Eye (tissue), 1 donor: ENCODE measurements at regions not wholly inside any gene's neighbourhood (a gene's known extent, or its start where the extent isn't known, plus 50 kb on each side); places are given as distances from the start of the nearest gene placed in this dataset.
"Not testable (repeated sequence)": the region's sequence is repeated elsewhere in the genome, so short reads cannot be mapped to it uniquely, and the experiment has no call there.

Experiments
- DNase-seq: peaks from one replicate; pipeline ENCODE4 v3.0.0-alpha.2; 2015

DNA sequence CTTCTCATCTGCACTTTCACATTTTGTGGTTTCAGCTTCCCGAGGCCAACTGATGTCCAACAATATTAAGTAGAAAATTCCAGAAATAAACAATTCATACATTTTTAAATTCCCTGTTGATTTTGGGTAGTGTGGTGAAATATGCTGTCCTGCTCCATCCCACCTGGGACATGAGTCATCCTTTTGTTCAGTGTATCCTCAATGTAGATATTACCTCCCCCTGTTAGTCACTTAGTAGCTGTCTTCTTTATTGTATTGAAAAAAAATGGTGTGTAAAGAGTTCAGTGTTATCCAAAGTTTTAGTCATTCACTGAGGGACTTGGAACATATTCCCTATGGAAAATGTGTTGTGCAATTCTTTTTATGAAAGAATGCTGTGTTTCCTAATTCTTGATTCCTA, 348.1 kb downstream of the SOCS6 start:
- no peak for DNase-seq

- no peak for DNase-seq
Observed at GRCh38 chr18:70634576-70635147, 345.8 kb downstream of the SOCS6 start.

GRCh38 chr18:70627182-70627802, 338.4 kb downstream of the SOCS6 start:
- DNase-seq, result no peak

GRCh38 chr18:70622622-70623419, 334.0 kb downstream of the SOCS6 start:
- peak; percentile 44 for DNase-seq

DNA sequence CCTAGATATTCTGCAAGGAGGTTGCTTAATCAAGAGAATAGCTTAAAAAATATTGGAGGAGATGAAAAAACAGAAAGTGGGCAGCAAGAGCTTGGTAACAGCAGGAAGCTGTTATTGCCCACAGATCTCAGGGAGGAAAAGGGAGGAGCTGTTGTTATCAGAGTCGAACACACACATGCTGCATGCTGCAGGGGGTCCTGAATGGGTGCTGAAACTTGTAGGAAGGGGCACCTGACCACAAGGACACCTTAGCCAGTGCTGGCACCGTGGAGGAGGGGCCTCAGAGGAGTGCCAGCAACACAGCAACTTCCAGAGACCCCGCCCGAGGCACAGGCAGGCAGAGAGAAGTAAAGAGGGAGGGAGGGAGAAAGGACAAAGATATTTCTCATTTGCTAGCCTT, 332.9 kb downstream of the SOCS6 start:
- DNase-seq, result no peak

DNA sequence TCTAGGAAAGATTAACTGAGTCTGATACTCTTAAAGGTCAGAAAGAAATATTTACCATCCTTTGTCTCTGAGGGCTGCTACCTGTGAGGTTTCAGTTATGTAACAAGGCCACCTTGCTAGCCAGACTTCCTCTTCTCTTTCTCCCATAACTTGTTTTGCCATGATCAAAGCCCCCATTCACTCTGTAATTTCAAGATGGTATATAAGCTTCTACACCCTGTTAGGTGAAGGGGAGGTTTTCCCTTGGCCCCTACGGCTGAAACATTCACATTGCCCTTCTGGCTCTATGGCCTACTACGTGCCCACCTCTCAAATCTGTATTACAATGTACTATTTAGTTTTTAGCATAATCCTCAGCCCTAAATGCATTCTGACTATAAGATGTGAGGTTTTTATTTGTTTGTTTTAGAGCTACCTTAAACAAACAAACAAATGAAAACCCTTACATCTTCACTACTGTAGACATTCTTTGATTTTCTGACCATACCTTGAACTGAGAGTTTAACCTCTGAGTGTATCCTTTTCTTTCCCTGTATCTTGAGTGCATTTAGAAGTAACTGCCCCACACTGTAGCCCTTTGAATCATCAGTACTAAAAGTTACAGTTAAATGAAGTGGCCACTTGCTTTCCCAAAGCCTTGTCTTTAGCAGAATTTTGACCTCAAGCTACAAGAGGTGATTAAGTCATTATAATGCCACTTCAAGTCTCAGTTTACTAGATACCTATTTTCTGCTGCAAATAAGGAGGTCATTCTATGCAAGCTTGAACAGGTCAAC, 332.2 kb downstream of the SOCS6 start:
- no peak for DNase-seq

- DNase-seq, result no peak
Observed at GRCh38 chr18:70617020-70617763, 328.3 kb downstream of the SOCS6 start.

GRCh38 chr18:70600225-70600925, 311.5 kb downstream of the SOCS6 start:
- no peak for DNase-seq

GRCh38 chr18:70598406-70598805, 309.6 kb downstream of the SOCS6 start:
- no peak for DNase-seq

GRCh38 chr18:70582981-70583380, 294.1 kb downstream of the SOCS6 start:
- no peak for DNase-seq

- no peak for DNase-seq
Observed at GRCh38 chr18:70578480-70578879, 289.6 kb downstream of the SOCS6 start.

DNA sequence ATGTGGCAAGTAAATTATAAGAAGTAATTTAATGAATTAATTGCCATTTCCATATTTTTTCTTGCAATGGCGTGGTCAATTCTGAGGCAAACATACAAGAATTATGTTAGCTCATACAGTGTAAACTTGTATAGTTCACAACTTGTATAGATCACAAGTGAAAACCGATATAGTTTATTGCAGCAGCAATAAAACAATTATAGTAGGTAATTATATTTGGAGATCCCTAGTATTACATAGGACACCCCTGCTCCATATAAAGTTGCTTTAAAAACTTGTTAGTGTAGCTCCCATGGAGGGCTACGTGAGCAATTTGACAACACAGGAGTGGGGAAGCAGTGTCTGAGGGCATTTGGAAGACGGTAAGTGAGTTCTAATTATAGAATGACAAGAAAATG, 288.2 kb downstream of the SOCS6 start:
- peak; percentile 16 for DNase-seq

DNA sequence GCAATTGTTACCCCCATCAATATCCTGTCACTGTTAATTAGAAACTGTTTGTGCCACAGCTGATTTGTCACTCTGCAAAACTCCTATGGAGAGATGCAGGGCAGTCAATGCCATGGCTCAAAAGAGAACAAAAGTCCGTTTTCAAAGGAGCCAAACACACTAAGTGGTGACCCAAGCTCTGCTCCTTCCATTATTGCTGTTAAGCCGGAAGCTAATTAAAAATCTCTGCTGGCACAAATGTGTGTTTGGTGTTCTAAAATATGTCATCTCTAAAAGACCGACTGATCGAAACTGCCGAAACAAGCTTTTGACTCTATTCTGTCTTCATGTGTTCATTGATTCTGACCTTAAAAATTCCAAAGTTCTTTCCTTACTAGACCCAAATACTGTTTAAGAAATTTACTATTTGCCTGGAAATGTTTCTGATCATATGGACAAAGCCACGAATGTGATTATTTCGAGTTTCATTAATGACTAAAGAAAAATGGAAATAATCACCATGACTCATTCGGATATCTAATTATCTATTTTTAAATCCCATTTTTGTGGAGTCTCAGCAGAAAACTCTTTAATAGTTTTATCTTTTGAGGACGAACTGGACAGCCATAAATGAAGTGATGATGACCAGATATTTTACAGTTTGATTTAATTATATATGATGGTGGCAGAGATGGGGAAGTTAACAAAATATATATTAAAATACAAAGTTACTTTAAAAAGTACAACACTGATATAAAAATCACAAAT, 287.6 kb downstream of the SOCS6 start:
- DNase-seq, result peak; percentile 83

DNA sequence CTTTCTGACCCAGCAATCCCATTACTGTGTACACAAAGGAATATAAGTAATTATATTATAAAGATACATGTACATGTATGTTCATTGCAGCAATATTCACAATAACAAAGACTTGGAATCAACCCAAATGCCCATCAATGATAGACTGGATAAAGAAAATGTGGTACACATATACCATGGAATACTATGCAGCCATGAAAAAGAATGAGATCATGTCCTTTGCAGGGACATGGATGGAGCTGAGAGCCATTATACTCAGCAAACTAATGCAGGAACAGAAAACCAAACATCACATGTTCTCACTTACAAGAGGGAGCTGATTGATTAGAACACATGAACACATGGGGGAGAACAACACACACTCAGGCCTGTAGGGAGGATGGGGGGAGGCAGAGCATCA, 286.1 kb downstream of the SOCS6 start:
- DNase-seq, result not testable (repeated sequence)

DNA sequence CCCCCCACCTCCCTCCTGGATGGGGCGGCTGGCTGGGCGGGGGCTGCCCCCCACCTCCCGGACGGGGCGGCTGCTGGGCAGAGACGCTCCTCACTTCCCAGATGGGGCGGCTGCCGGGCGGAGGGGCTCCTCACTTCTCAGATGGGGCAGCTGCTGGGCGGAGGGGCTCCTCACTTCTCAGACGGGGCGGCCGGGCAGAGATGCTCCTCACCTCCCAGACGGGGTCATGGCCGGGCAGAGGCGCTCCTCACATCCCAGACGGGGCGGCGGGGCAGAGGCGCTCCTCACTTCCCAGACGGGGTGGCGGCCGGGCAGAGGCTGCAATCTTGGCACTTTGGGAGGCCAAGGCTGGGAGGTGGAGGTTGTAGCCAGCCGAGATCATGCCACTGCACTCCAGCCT, 280.8 kb downstream of the SOCS6 start:
- not testable (repeated sequence) for DNase-seq

GRCh38 chr18:70559446-70559845, 270.6 kb downstream of the SOCS6 start:
- peak; percentile 21 for DNase-seq

GRCh38 chr18:70558371-70558770, 269.5 kb downstream of the SOCS6 start:
- no peak for DNase-seq

DNA sequence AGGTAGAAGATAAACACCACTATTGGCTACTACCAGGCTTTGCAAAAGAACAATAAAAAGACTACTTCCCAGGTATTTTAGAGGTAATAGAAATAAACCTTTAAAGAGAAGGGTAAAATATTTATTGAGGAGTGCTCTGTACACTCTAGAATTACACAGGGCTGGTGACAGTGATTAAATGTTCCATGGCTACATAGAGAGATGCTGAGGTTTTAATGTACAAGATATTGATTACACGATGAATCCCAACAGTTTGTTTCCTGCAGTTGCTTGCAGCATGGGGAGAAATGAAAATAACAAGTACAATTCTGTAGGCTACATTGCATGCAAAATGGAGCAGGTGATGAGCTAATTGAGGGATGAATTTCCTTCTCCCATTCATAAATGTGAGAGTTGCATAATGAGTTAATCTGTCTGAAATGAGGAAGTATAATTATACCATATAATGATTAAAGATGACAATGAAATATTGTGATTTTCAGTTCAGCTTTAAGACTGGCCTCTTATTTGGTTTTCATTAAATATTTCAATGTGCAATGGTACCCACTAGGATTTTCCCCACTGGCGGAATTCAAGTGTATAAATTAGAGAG, 266.1 kb downstream of the SOCS6 start:
- DNase-seq, result peak; percentile 45

DNA sequence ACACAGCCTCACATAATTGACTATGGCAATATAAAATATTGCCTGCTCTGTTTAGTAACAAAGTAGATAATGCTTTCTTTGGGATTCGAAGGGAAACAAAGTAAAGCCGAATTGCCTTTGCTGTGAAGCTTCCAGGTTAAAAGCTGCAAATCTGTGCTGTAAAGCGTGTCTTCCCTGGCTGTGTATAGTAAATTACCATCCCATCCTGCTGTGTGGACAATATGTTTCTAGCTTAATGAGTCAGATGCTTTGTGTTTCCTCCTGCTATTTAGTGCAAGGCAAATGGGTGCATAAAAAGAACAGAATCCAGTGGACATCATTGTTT, 265.1 kb downstream of the SOCS6 start:
- DNase-seq, result peak; percentile 81

- peak; percentile 24 for DNase-seq
Observed at GRCh38 chr18:70553245-70553935, 264.5 kb downstream of the SOCS6 start.
